ENCODE measurements at regions not wholly inside any gene's neighbourhood (a gene's known extent, or its start where the extent isn't known, plus 50 kb on each side); places are given as distances from the start of the nearest gene placed in this dataset.

DNA sequence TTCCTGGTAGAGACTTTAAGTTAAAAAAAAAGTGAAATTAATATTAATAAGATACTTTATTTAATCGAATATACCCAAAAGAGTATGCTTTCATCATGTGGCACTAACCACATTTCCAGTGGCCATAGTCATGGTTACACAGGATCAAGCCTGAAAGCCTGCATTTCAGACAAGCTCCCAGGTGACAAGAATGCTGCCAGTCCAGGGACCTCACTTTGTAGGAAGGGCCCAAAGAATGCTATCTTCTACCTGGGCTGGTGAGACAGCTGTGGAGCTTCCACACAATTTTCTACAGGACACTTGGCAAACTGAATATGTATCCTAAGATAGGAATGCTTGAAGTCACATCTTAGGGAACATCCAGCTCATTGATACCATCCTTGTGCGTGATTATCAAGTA, 203.8 kb downstream of the AUH start:
- TF ChIP-seq, protein P1, sequence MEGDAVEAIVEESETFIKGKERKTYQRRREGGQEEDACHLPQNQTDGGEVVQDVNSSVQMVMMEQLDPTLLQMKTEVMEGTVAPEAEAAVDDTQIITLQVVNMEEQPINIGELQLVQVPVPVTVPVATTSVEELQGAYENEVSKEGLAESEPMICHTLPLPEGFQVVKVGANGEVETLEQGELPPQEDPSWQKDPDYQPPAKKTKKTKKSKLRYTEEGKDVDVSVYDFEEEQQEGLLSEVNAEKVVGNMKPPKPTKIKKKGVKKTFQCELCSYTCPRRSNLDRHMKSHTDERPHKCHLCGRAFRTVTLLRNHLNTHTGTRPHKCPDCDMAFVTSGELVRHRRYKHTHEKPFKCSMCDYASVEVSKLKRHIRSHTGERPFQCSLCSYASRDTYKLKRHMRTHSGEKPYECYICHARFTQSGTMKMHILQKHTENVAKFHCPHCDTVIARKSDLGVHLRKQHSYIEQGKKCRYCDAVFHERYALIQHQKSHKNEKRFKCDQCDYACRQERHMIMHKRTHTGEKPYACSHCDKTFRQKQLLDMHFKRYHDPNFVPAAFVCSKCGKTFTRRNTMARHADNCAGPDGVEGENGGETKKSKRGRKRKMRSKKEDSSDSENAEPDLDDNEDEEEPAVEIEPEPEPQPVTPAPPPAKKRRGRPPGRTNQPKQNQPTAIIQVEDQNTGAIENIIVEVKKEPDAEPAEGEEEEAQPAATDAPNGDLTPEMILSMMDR (IDR thresholded peaks at IDR 0.05; ENCODE audit: extremely low read depth in 1 of 2, insufficient read depth in 1 of 2, low read depth in 1 of 2, low read length in 2 of 2): no peak
- no peak for TF ChIP-seq EZH2 (IDR thresholded peaks at IDR 0.05; ENCODE audit: borderline replicate concordance, low read depth, low read length, severe bottlenecking)
